HG02610 (cell line): ENCODE measurements at regions not wholly inside any gene's neighbourhood (a gene's known extent, or its start where the extent isn't known, plus 50 kb on each side); places are given as distances from the start of the nearest gene placed in this dataset.

ENCODE experiments used
- ATAC-seq: cut with Tn5 transposase; IDR thresholded peaks from one replicate; pipeline ENCODE4 v1.9.1; 2021; ENCODE audit warnings: mild to moderate bottlenecking, moderate library complexity; ENCODE audit not compliant: unreplicated experiment

GRCh38 chr16:86353148-86353547 lies 157.2 kb upstream of the FOXF1 start:
- ATAC-seq = no peak

GRCh38 chr16:86353948-86354347 lies 156.4 kb upstream of the FOXF1 start:
- ATAC-seq = no peak

- no peak for ATAC-seq
Measured at GRCh38 chr16:86354641-86355513, 155.4 kb upstream of the FOXF1 start.

- ATAC-seq = no peak
Measured at GRCh38 chr16:86355531-86355930, 154.8 kb upstream of the FOXF1 start.

- ATAC-seq = no peak
Measured at GRCh38 chr16:86355951-86356350, 154.4 kb upstream of the FOXF1 start.

- ATAC-seq = no peak
Measured at GRCh38 chr16:86356804-86357203, 153.5 kb upstream of the FOXF1 start.

GRCh38 chr16:86357303-86357702 lies 153.0 kb upstream of the FOXF1 start:
- ATAC-seq = no peak

- ATAC-seq = no peak
Measured at GRCh38 chr16:86357950-86358349, 152.4 kb upstream of the FOXF1 start.

GRCh38 chr16:86359571-86359970 lies 150.8 kb upstream of the FOXF1 start:
- no peak for ATAC-seq

- ATAC-seq = no peak
Measured at GRCh38 chr16:86362155-86362849, 148.0 kb upstream of the FOXF1 start.

GRCh38 chr16:86363057-86363490 lies 147.3 kb upstream of the FOXF1 start:
- ATAC-seq = no peak

GRCh38 chr16:86363836-86364618 lies 146.3 kb upstream of the FOXF1 start:
- no peak for ATAC-seq

- ATAC-seq = no peak
Measured at GRCh38 chr16:86364653-86365380, 145.5 kb upstream of the FOXF1 start.

GRCh38 chr16:86365513-86366273 lies 144.6 kb upstream of the FOXF1 start:
- ATAC-seq = no peak

- ATAC-seq = no peak
Measured at GRCh38 chr16:86366481-86366880, 143.8 kb upstream of the FOXF1 start.

- no peak for ATAC-seq
Measured at GRCh38 chr16:86367291-86368072, 142.8 kb upstream of the FOXF1 start.

GRCh38 chr16:86368261-86368660 lies 142.1 kb upstream of the FOXF1 start:
- ATAC-seq = no peak

GRCh38 chr16:86370062-86370461 lies 140.3 kb upstream of the FOXF1 start:
- no peak for ATAC-seq

GRCh38 chr16:86371083-86371803 lies 139.1 kb upstream of the FOXF1 start:
- no peak for ATAC-seq
